ENCODE measurements at regions not wholly inside any gene's neighbourhood (a gene's known extent, or its start where the extent isn't known, plus 50 kb on each side); places are given as distances from the start of the nearest gene placed in this dataset.
A peak's percentile ranks its signal among the peaks of the same experiment; 100 is the strongest.

DNA sequence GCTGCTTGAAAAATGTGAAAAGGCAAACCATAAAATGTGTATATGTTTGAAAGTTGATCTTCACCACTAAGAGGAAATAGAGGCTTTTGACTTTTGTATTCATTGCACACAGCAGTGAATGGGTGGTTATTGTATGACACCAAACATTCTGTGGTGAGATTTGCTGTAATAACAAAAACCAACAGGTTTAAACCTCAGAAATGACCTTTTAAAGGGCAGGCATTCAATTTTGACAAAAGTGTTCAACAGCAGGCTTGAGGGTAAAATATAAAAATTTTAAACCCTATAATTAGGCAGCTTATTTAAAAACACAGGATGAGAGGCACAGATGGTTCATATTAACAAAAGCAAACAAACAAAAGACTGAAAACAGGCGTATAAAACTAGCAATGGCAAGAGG, 128.1 kb upstream of the NUDT12 start:
- TF ChIP-seq, protein P1, sequence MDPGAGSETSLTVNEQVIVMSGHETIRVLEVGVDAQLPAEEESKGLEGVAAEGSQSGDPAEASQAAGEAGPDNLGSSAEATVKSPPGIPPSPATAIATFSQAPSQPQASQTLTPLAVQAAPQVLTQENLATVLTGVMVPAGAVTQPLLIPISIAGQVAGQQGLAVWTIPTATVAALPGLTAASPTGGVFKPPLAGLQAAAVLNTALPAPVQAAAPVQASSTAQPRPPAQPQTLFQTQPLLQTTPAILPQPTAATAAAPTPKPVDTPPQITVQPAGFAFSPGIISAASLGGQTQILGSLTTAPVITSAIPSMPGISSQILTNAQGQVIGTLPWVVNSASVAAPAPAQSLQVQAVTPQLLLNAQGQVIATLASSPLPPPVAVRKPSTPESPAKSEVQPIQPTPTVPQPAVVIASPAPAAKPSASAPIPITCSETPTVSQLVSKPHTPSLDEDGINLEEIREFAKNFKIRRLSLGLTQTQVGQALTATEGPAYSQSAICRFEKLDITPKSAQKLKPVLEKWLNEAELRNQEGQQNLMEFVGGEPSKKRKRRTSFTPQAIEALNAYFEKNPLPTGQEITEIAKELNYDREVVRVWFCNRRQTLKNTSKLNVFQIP (CRISPR knock-in tag; IDR thresholded peaks at IDR 0.05; ENCODE audit: borderline replicate concordance, low read depth): no peak
- TF ChIP-seq BACH2 (CRISPR knock-in tag; IDR thresholded peaks at IDR 0.05; ENCODE audit: borderline replicate concordance) (no peak), ARNTL (CRISPR knock-in tag; IDR thresholded peaks at IDR 0.05; ENCODE audit: borderline replicate concordance, low read depth) (no peak), ISL1 (CRISPR knock-in tag; IDR thresholded peaks at IDR 0.05) (no peak), OSR1 (CRISPR knock-in tag; IDR thresholded peaks at IDR 0.05) (no peak), ESRRG (CRISPR knock-in tag; IDR thresholded peaks at IDR 0.05) (no peak), ZNF565 (CRISPR knock-in tag; conservative IDR thresholded peaks at IDR 0.05; ENCODE audit: low read depth) (no peak), TCF4 (CRISPR knock-in tag; IDR thresholded peaks at IDR 0.05; ENCODE audit: borderline replicate concordance) (no peak), GLIS3 (CRISPR knock-in tag; IDR thresholded peaks at IDR 0.05) (no peak)
- TF ChIP-seq, protein P2, sequence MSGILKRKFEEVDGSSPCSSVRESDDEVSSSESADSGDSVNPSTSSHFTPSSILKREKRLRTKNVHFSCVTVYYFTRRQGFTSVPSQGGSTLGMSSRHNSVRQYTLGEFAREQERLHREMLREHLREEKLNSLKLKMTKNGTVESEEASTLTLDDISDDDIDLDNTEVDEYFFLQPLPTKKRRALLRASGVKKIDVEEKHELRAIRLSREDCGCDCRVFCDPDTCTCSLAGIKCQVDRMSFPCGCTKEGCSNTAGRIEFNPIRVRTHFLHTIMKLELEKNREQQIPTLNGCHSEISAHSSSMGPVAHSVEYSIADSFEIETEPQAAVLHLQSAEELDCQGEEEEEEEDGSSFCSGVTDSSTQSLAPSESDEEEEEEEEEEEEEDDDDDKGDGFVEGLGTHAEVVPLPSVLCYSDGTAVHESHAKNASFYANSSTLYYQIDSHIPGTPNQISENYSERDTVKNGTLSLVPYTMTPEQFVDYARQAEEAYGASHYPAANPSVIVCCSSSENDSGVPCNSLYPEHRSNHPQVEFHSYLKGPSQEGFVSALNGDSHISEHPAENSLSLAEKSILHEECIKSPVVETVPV (CRISPR knock-in tag; IDR thresholded peaks at IDR 0.05): no peak
- TF ChIP-seq, protein P3, sequence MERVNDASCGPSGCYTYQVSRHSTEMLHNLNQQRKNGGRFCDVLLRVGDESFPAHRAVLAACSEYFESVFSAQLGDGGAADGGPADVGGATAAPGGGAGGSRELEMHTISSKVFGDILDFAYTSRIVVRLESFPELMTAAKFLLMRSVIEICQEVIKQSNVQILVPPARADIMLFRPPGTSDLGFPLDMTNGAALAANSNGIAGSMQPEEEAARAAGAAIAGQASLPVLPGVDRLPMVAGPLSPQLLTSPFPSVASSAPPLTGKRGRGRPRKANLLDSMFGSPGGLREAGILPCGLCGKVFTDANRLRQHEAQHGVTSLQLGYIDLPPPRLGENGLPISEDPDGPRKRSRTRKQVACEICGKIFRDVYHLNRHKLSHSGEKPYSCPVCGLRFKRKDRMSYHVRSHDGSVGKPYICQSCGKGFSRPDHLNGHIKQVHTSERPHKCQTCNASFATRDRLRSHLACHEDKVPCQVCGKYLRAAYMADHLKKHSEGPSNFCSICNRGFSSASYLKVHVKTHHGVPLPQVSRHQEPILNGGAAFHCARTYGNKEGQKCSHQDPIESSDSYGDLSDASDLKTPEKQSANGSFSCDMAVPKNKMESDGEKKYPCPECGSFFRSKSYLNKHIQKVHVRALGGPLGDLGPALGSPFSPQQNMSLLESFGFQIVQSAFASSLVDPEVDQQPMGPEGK (CRISPR knock-in tag; IDR thresholded peaks at IDR 0.05; ENCODE audit: borderline replicate concordance): no peak
- TF ChIP-seq, protein P4, sequence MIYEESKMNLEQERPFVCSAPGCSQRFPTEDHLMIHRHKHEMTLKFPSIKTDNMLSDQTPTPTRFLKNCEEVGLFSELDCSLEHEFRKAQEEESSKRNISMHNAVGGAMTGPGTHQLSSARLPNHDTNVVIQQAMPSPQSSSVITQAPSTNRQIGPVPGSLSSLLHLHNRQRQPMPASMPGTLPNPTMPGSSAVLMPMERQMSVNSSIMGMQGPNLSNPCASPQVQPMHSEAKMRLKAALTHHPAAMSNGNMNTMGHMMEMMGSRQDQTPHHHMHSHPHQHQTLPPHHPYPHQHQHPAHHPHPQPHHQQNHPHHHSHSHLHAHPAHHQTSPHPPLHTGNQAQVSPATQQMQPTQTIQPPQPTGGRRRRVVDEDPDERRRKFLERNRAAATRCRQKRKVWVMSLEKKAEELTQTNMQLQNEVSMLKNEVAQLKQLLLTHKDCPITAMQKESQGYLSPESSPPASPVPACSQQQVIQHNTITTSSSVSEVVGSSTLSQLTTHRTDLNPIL (CRISPR knock-in tag; IDR thresholded peaks at IDR 0.05; ENCODE audit: low read depth): no peak
- no peak for ATAC-seq

DNA sequence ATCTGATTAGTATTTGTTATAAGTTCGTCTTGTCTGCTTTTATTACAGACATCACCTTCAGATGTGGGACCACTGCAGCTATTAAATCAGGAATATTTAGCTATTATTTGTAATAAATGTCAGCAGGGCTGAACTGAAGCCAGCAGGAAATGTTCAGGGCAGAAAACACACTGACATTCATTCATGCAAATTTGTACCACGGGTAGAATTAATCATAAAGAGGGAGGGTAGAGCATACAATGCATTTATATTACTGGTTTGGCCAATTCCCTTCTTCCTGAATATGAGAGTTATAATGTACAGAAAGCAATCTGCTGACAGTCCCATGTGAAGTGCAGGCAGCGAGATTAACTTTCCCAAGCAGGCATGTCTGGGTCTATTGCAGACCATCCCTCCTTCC, 117.3 kb upstream of the NUDT12 start:
- no peak for ATAC-seq
- TF ChIP-seq GLIS3 (CRISPR knock-in tag; IDR thresholded peaks at IDR 0.05) (no peak), ZFP30 (CRISPR knock-in tag; IDR thresholded peaks at IDR 0.05) (no peak), ZC3H10 (CRISPR knock-in tag; IDR thresholded peaks at IDR 0.05) (no peak), TCF4 (CRISPR knock-in tag; IDR thresholded peaks at IDR 0.05; ENCODE audit: borderline replicate concordance) (no peak), PPARA (CRISPR knock-in tag; IDR thresholded peaks at IDR 0.05; ENCODE audit: borderline replicate concordance) (no peak), ZNF8 (CRISPR knock-in tag; IDR thresholded peaks at IDR 0.05) (no peak)
- TF ChIP-seq, protein P3 (CRISPR knock-in tag; IDR thresholded peaks at IDR 0.05; ENCODE audit: borderline replicate concordance): no peak

DNA sequence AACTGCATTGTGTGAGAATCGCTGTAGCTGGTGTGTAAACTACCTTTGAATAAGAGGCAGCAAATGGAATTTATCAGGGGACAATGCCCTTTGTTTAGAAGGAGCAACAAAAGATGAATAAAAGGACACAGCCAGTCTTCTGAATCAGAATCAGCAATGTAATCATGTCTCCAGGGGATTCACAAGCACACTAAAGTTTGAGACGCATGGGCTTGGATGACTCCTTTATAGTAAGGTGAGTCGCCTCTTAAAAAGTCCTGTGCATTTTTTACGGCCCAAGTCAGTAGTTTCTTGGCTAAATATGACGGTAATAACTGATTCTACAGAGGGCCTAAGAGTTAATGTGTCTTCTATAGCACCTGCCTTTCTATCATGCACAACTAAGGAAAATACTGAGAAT, 113.6 kb upstream of the NUDT12 start:
- peak; percentile 67; the same call in 2 of the 3 replicates for ATAC-seq

DNA sequence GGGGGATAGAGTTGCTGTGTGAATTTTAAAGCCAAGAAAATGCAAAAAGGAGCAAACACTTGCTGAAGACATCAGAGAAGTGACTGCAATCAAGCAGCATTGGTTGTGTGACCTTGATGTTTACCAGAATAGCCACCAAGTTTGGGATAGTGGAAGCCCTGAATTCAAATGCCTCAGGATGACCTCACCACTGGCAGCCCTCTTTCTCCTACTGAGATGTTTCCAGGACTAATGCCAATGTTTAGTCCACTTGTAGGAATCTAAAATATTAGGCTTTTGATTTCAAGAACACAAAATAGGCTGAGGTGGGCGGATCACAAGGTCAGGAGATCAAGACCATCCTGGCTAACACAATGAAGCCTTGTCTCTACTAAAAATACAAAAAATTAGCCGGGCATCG, 112.2 kb upstream of the NUDT12 start:
- ATAC-seq: no peak
- TF ChIP-seq, protein P4 (CRISPR knock-in tag; IDR thresholded peaks at IDR 0.05; ENCODE audit: low read depth): no peak
- TF ChIP-seq ISL1 (CRISPR knock-in tag; IDR thresholded peaks at IDR 0.05): no peak
- TF ChIP-seq ZNF70 (CRISPR knock-in tag; IDR thresholded peaks at IDR 0.05): no peak
- TF ChIP-seq CSDC2 (CRISPR knock-in tag; IDR thresholded peaks at IDR 0.05): no peak
- TF ChIP-seq ZNF8 (CRISPR knock-in tag; IDR thresholded peaks at IDR 0.05): no peak
- TF ChIP-seq RARB (CRISPR knock-in tag; IDR thresholded peaks at IDR 0.05): no peak
- TF ChIP-seq TOX (CRISPR knock-in tag; IDR thresholded peaks at IDR 0.05; ENCODE audit: borderline replicate concordance): no peak
- TF ChIP-seq TCF4 (CRISPR knock-in tag; IDR thresholded peaks at IDR 0.05; ENCODE audit: borderline replicate concordance): no peak
- TF ChIP-seq, protein P2 (CRISPR knock-in tag; IDR thresholded peaks at IDR 0.05): no peak
- no peak for TF ChIP-seq PPARA (CRISPR knock-in tag; IDR thresholded peaks at IDR 0.05; ENCODE audit: borderline replicate concordance)
- TF ChIP-seq ZC3H10 (CRISPR knock-in tag; IDR thresholded peaks at IDR 0.05): no peak
- no peak for TF ChIP-seq ESRRG (CRISPR knock-in tag; IDR thresholded peaks at IDR 0.05)
- TF ChIP-seq, protein P5, sequence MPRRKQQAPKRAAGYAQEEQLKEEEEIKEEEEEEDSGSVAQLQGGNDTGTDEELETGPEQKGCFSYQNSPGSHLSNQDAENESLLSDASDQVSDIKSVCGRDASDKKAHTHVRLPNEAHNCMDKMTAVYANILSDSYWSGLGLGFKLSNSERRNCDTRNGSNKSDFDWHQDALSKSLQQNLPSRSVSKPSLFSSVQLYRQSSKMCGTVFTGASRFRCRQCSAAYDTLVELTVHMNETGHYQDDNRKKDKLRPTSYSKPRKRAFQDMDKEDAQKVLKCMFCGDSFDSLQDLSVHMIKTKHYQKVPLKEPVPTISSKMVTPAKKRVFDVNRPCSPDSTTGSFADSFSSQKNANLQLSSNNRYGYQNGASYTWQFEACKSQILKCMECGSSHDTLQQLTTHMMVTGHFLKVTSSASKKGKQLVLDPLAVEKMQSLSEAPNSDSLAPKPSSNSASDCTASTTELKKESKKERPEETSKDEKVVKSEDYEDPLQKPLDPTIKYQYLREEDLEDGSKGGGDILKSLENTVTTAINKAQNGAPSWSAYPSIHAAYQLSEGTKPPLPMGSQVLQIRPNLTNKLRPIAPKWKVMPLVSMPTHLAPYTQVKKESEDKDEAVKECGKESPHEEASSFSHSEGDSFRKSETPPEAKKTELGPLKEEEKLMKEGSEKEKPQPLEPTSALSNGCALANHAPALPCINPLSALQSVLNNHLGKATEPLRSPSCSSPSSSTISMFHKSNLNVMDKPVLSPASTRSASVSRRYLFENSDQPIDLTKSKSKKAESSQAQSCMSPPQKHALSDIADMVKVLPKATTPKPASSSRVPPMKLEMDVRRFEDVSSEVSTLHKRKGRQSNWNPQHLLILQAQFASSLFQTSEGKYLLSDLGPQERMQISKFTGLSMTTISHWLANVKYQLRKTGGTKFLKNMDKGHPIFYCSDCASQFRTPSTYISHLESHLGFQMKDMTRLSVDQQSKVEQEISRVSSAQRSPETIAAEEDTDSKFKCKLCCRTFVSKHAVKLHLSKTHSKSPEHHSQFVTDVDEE (CRISPR knock-in tag; IDR thresholded peaks at IDR 0.05): no peak
- no peak for TF ChIP-seq GLIS3 (CRISPR knock-in tag; IDR thresholded peaks at IDR 0.05)
- TF ChIP-seq SNAI2 (CRISPR knock-in tag; IDR thresholded peaks at IDR 0.05): no peak
